ENCODE measurements at regions not wholly inside any gene's neighbourhood (a gene's known extent, or its start where the extent isn't known, plus 50 kb on each side); places are given as distances from the start of the nearest gene placed in this dataset.

- Histone ChIP-seq H3K27ac (ENCODE audit: low read depth, low read length) (no peak overlapping the region), H3K18ac (ENCODE audit: low read length) (no peak overlapping the region), H2BK5ac (ENCODE audit: low read length) (no peak overlapping the region), H3K36me3 (ENCODE audit: control insufficient read depth, insufficient read depth, low read length) (no peaks in the 10 kb centered on the region), H2BK15ac (replicated peaks; ENCODE audit: low read depth) (no peak overlapping the region), H3K23ac (ENCODE audit: low read length) (no peak overlapping the region), H3K79me1 (ENCODE audit: low read length) (no peaks in the 10 kb centered on the region), H3K56ac (ENCODE audit: low read length) (no peak overlapping the region), H3K9ac (ENCODE audit: low read length) (no peak overlapping the region), H3K27me3 (ENCODE audit: insufficient read depth, low read length, poor library complexity) (no peaks in the 10 kb centered on the region), H4K5ac (ENCODE audit: low read length) (no peak overlapping the region), H3K79me2 (ENCODE audit: control insufficient read depth, insufficient read depth, low read length) (no peaks in the 10 kb centered on the region), H3K4me1 (ENCODE audit: control insufficient read depth, low read depth, low read length) (no peaks in the 10 kb centered on the region), H3K4me3 (ENCODE audit: low read length) (no peak overlapping the region), H3K4ac (ENCODE audit: low read depth, low read length) (no peak overlapping the region), H2BK120ac (ENCODE audit: low read depth, low read length) (no peak overlapping the region), H4K8ac (ENCODE audit: low read depth, low read length) (no peak overlapping the region), H3K4me2 (ENCODE audit: low read length) (no peak overlapping the region), H2AK5ac (ENCODE audit: low read length) (no peak overlapping the region)
- no CpG with 5 or more reads among the region's 1 CpG for WGBS (ENCODE audit: extremely low coverage, insufficient coverage, low lambda C conversion rate)
- DNase-seq: no peak
Observed at GRCh38 chr6:166855416-166855815, 100.9 kb downstream of the RNASET2 start.

GRCh38 chr6:166853371-166854325, 102.7 kb downstream of the RNASET2 start:
- Histone ChIP-seq H3K36me3 (ENCODE audit: control insufficient read depth, insufficient read depth, low read length) (no peaks in the 10 kb centered on the region), H3K4me3 (ENCODE audit: low read length) (no peak overlapping the region), H3K23ac (ENCODE audit: low read length) (no peak overlapping the region)

GRCh38 chr6:166852451-166852975, 103.8 kb downstream of the RNASET2 start:
- H3K36me3 ChIP-seq (ENCODE audit: control insufficient read depth, insufficient read depth, low read length): no peaks in the 10 kb centered on the region
- no peak overlapping the region for H2BK15ac ChIP-seq (replicated peaks; ENCODE audit: low read depth)
- no peak overlapping the region for H2AK5ac ChIP-seq (ENCODE audit: low read length)
- DNase-seq: no peak
- no peak overlapping the region for H3K4me2 ChIP-seq (ENCODE audit: low read length)
- H3K56ac ChIP-seq (ENCODE audit: low read length): no peak overlapping the region
- H4K5ac ChIP-seq (ENCODE audit: low read length): no peak overlapping the region
- H2BK5ac ChIP-seq (ENCODE audit: low read length): no peak overlapping the region
- no peak overlapping the region for H3K4ac ChIP-seq (ENCODE audit: low read depth, low read length)
- no peak overlapping the region for H3K4me3 ChIP-seq (ENCODE audit: low read length)
- no peak overlapping the region for H3K27ac ChIP-seq (ENCODE audit: low read depth, low read length)
- H3K79me1 ChIP-seq (ENCODE audit: low read length): no peaks in the 10 kb centered on the region
- no CpG with 5 or more reads among the region's 18 CpGs for WGBS (ENCODE audit: extremely low coverage, insufficient coverage, low lambda C conversion rate)
- H4K8ac ChIP-seq (ENCODE audit: low read depth, low read length): no peak overlapping the region
- no peaks in the 10 kb centered on the region for H3K79me2 ChIP-seq (ENCODE audit: control insufficient read depth, insufficient read depth, low read length)
- H3K23ac ChIP-seq (ENCODE audit: low read length): no peak overlapping the region
- H3K4me1 ChIP-seq (ENCODE audit: control insufficient read depth, low read depth, low read length): no peaks in the 10 kb centered on the region
- H3K18ac ChIP-seq (ENCODE audit: low read length): no peak overlapping the region
- H3K9ac ChIP-seq (ENCODE audit: low read length): no peak overlapping the region
- H2BK120ac ChIP-seq (ENCODE audit: low read depth, low read length): no peak overlapping the region
- no peaks in the 10 kb centered on the region for H3K27me3 ChIP-seq (ENCODE audit: insufficient read depth, low read length, poor library complexity)

More at GRCh38 chr6:166853371-166854325, 102.7 kb downstream of the RNASET2 start:
- Histone ChIP-seq H3K27ac (ENCODE audit: low read depth, low read length) (no peak overlapping the region), H2BK120ac (ENCODE audit: low read depth, low read length) (no peak overlapping the region), H3K4me1 (ENCODE audit: control insufficient read depth, low read depth, low read length) (no peaks in the 10 kb centered on the region), H3K9ac (ENCODE audit: low read length) (no peak overlapping the region), H2AK5ac (ENCODE audit: low read length) (no peak overlapping the region), H3K18ac (ENCODE audit: low read length) (no peak overlapping the region), H2BK5ac (ENCODE audit: low read length) (no peak overlapping the region), H3K79me1 (ENCODE audit: low read length) (no peaks in the 10 kb centered on the region), H3K4ac (ENCODE audit: low read depth, low read length) (no peak overlapping the region), H4K5ac (ENCODE audit: low read length) (no peak overlapping the region), H3K4me2 (ENCODE audit: low read length) (no peak overlapping the region), H3K79me2 (ENCODE audit: control insufficient read depth, insufficient read depth, low read length) (no peaks in the 10 kb centered on the region), H3K56ac (ENCODE audit: low read length) (no peak overlapping the region), H3K27me3 (ENCODE audit: insufficient read depth, low read length, poor library complexity) (no peaks in the 10 kb centered on the region), H4K8ac (ENCODE audit: low read depth, low read length) (no peak overlapping the region), H2BK15ac (replicated peaks; ENCODE audit: low read depth) (no peak overlapping the region)
- WGBS (ENCODE audit: extremely low coverage, insufficient coverage, low lambda C conversion rate): no CpG with 5 or more reads among the region's 29 CpGs
- DNase-seq: peak; percentile 40

- H3K18ac ChIP-seq (ENCODE audit: low read length): no peak overlapping the region
- no peak overlapping the region for H4K8ac ChIP-seq (ENCODE audit: low read depth, low read length)
- H3K23ac ChIP-seq (ENCODE audit: low read length): no peak overlapping the region
- H2BK15ac ChIP-seq (replicated peaks; ENCODE audit: low read depth): no peak overlapping the region
- 100% methylated on average over 1 of the region's 6 CpGs for WGBS (ENCODE audit: extremely low coverage, insufficient coverage, low lambda C conversion rate)
- no peak overlapping the region for H3K4ac ChIP-seq (ENCODE audit: low read depth, low read length)
- H3K79me2 ChIP-seq (ENCODE audit: control insufficient read depth, insufficient read depth, low read length): no peaks in the 10 kb centered on the region
- no peak overlapping the region for H3K4me2 ChIP-seq (ENCODE audit: low read length)
- H4K5ac ChIP-seq (ENCODE audit: low read length): no peak overlapping the region
- H2BK120ac ChIP-seq (ENCODE audit: low read depth, low read length): no peak overlapping the region
- DNase-seq: no peak
- H3K9ac ChIP-seq (ENCODE audit: low read length): no peak overlapping the region
- no peak overlapping the region for H3K27ac ChIP-seq (ENCODE audit: low read depth, low read length)
- no peaks in the 10 kb centered on the region for H3K4me1 ChIP-seq (ENCODE audit: control insufficient read depth, low read depth, low read length)
- no peak overlapping the region for H2AK5ac ChIP-seq (ENCODE audit: low read length)
- H3K79me1 ChIP-seq (ENCODE audit: low read length): no peaks in the 10 kb centered on the region
- no peak overlapping the region for H2BK5ac ChIP-seq (ENCODE audit: low read length)
- H3K4me3 ChIP-seq (ENCODE audit: low read length): no peak overlapping the region
- no peaks in the 10 kb centered on the region for H3K27me3 ChIP-seq (ENCODE audit: insufficient read depth, low read length, poor library complexity)
- no peak overlapping the region for H3K56ac ChIP-seq (ENCODE audit: low read length)
- no peaks in the 10 kb centered on the region for H3K36me3 ChIP-seq (ENCODE audit: control insufficient read depth, insufficient read depth, low read length)
Observed at GRCh38 chr6:166851911-166852310, 104.4 kb downstream of the RNASET2 start.

- no peak overlapping the region for H2AK5ac ChIP-seq (ENCODE audit: low read length)
- H4K5ac ChIP-seq (ENCODE audit: low read length): no peak overlapping the region
- no peak overlapping the region for H3K4me3 ChIP-seq (ENCODE audit: low read length)
- no peaks in the 10 kb centered on the region for H3K4me1 ChIP-seq (ENCODE audit: control insufficient read depth, low read depth, low read length)
- H3K36me3 ChIP-seq (ENCODE audit: control insufficient read depth, insufficient read depth, low read length): no peaks in the 10 kb centered on the region
- no peak overlapping the region for H3K18ac ChIP-seq (ENCODE audit: low read length)
- H3K27me3 ChIP-seq (ENCODE audit: insufficient read depth, low read length, poor library complexity): no peaks in the 10 kb centered on the region
- no peak overlapping the region for H2BK15ac ChIP-seq (replicated peaks; ENCODE audit: low read depth)
- H2BK5ac ChIP-seq (ENCODE audit: low read length): no peak overlapping the region
- no peak overlapping the region for H2BK120ac ChIP-seq (ENCODE audit: low read depth, low read length)
- WGBS (ENCODE audit: extremely low coverage, insufficient coverage, low lambda C conversion rate): no CpG with 5 or more reads among the region's 11 CpGs
- H3K4me2 ChIP-seq (ENCODE audit: low read length): no peak overlapping the region
- no peak overlapping the region for H3K56ac ChIP-seq (ENCODE audit: low read length)
- DNase-seq: no peak
- no peak overlapping the region for H4K8ac ChIP-seq (ENCODE audit: low read depth, low read length)
- H3K23ac ChIP-seq (ENCODE audit: low read length): no peak overlapping the region
- no peak overlapping the region for H3K4ac ChIP-seq (ENCODE audit: low read depth, low read length)
- no peaks in the 10 kb centered on the region for H3K79me1 ChIP-seq (ENCODE audit: low read length)
- no peak overlapping the region for H3K9ac ChIP-seq (ENCODE audit: low read length)
- H3K27ac ChIP-seq (ENCODE audit: low read depth, low read length): no peak overlapping the region
- no peaks in the 10 kb centered on the region for H3K79me2 ChIP-seq (ENCODE audit: control insufficient read depth, insufficient read depth, low read length)
Observed at GRCh38 chr6:166851426-166851825, 104.9 kb downstream of the RNASET2 start.
